SK-N-MC (cell line): ENCODE measurements at regions not wholly inside any gene's neighbourhood (a gene's known extent, or its start where the extent isn't known, plus 50 kb on each side); places are given as distances from the start of the nearest gene placed in this dataset.

Experiments used
- EZH2 ChIP-seq: fragments of 200-600 bp; sonication (generic); IDR thresholded peaks from one replicate; pipeline ENCODE4 v1.6.1; 2017; ENCODE audit warnings: antibody characterized with exemption
- FOXP2 ChIP-seq: optimal IDR thresholded peaks from 2 replicates; pipeline ENCODE3; 2011; ENCODE audit warnings: mild to moderate bottlenecking, moderate library complexity; ENCODE audit not compliant: insufficient read depth; ENCODE audit errors: extremely low read length, control extremely low read depth
- POLR2AphosphoS5 ChIP-seq: IDR thresholded peaks from 2 replicates; pipeline ENCODE4 v1.6.1; 2012; ENCODE audit warnings: mild to moderate bottlenecking, low read depth, low read length, borderline replicate concordance

DNA sequence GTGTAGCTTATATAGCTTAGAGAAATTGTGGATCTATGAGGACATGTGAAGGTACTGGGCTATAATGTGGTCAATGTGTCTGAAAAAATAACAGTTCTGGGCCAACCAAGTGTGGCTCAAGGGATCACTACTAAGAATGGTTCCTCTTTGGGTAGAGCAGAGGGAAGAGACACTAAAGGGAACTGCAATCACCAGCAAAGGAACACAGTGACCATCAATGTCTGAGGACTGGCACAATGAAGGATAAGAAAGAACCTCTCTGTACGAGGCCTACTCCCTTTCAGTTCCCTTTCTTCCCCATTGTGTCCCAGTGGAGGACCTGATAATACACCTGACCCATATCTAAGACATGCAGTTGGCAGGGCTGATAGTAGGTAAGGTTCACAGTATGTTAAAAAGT, 89.9 kb upstream of the JAK1 start:
- TF ChIP-seq EZH2 (no peak), POLR2AphosphoS5 (no peak), FOXP2 (no peak)
